SH-SY5Y (cell line): ENCODE measurements at regions not wholly inside any gene's neighbourhood (a gene's known extent, or its start where the extent isn't known, plus 50 kb on each side); places are given as distances from the start of the nearest gene placed in this dataset.

Experiments used
- GATA2 ChIP-seq: IDR thresholded peaks from 2 replicates; pipeline ENCODE4 v1.6.1; 2011; ENCODE audit warnings: mild to moderate bottlenecking, low read depth, low read length
- GATA3 ChIP-seq: IDR thresholded peaks from 2 replicates; pipeline ENCODE4 v1.6.1; 2011; ENCODE audit warnings: low read depth, mild to moderate bottlenecking, low read length, moderate library complexity

DNA sequence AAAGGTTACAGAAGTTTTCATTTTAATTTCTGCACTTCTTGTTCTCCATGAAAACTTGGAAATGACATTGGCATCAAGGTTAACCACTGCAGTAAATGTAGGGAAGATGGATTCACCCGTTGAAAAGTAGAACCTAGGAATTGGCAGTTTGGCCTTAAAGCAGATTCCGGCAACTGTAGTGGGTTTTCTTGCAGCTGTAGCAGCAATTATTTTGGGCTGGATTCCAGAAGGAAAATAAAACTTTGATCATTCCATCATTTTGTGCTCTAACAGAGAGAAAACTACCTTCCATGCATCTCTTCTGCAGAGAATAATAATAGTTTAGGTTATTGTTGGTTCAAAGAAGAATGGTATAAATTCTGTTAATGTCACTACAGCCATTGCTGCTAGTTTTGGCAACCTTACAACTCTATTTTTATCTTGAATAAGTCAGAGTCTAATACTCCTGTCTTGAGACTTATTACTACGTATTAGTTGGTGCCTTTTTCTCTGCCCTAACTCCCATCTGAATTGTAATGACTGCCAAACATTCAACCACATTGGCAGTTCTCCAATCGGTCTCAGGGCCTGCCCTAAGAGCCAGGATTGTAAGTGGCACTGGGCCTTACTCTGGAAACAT lies 178.1 kb upstream of the PIEZO2 start:
- TF ChIP-seq GATA2 (no peak), GATA3 (no peak)

DNA sequence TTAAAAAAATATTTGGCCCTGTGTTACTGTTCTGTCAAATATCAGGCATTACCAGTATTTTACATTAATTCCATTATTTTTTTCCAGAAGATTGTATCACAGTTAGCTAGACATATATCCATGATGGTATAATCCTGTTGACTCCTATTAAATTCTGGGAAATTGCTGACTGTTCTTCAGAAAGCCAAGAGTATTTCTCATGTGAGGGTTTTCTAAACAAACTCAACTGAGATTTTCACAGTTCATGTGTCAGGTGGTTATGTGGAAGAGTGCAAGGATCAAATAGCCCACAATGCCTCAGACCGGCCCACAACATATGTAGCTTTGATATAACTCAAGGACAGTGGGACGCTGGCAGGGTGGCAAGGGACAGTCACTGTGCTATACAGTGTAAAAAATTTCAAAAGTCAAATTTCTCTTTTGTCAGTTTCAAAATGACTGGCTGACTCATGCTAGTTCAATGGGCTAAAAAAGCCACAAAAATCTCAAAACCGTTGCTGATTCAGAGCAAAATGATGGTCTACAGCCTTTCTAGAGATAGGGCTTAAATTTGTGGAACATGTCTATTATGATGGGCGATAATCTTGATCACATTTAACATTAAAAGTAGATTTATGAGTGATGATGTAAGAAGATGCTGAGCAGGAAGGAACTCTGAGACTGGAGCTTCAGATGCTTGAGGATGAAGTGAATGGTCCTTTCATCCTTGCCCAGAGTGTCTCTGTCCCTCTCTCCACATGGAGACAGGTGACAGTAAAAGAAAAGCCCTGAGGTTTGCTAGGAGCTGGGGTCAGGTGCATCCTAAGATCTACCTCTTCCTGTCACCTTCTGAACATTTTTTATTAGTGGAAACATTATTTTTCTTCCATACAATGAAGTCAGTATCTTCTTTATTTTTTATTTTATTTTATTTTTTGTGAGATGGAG lies 175.8 kb upstream of the PIEZO2 start:
- no peak for TF ChIP-seq GATA3

DNA sequence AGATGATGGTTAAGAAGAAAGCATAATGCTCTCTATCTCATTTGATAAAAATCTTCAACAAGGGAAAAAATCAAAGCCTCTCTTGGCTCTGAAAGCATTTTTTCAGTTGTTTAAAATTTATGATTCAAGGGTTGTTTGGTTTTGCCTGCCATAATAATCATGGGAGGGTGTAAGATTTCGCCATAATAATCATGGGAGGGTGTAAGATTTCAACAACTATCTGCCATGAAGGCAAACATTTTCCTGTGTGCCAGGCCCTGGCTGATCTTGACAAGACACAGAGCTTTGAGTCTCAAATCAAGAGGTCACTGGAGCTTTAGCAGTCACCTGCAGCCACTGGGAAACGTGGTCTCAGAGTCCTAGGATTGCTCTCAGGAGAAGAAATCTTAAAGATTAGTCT lies 175.1 kb upstream of the PIEZO2 start:
- TF ChIP-seq GATA3 (no peak), GATA2 (no peak)

DNA sequence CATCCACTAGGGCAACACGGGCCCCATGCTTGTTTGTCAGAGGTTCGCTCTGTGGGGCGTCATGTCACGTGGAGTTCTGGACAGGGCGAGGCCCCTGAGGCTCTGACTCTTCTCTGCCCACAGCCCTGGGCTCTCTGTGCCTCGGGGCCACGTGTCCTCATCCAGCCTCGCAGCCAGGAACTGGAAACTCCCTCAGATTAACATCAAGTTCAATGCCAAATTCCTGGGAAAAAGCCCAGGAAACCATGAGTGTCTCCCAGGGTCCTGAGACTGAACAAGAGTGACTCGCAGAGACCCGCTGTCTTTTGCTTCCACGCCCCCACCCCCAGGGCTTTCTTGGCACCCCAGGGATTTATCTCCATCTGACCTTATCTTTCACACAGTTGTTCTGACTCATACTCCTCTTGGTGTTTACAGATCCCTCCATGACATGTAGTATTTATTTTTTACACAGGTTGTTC lies 174.0 kb upstream of the PIEZO2 start:
- TF ChIP-seq GATA3, result no peak
- no peak for TF ChIP-seq GATA2

DNA sequence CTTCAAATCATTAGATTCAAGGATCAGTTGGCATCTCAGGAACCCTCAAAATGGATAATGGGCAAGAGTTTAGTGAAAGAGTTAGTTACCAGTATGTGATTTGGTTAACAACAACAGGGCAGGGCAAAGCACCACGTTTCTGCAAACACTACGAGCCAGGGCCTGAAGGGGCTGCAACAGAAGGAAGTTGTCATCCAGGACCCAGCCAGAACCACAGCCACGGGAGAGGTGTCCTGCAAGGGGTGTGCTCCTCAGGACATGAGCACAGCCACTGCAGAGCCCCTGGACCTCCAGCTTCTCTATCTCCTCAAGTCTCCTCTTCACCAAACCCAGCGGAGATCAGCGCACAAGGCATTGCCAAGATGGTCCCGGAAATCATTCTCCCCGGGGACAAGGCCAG lies 173.3 kb upstream of the PIEZO2 start:
- TF ChIP-seq GATA2 (no peak), GATA3 (no peak)

DNA sequence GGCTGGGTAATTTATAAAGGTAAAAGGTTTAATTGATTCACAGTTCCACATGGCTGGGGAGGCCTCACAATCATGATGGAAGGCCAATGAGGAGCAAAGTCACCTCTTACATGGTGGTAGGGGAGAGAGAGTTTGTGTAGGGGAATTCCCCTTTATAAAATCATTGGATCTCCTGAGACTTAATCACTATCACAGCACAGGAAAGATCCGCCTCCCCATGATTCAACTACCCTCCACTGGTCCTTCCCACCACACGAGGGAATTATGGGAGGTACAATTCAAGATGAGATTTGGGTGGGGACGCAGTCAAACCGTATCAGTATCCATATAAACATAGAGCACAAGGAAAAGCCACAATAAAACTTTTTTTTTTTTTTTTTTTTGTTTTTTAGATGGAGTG lies 172.6 kb upstream of the PIEZO2 start:
- TF ChIP-seq GATA2, result no peak
- no peak for TF ChIP-seq GATA3

DNA sequence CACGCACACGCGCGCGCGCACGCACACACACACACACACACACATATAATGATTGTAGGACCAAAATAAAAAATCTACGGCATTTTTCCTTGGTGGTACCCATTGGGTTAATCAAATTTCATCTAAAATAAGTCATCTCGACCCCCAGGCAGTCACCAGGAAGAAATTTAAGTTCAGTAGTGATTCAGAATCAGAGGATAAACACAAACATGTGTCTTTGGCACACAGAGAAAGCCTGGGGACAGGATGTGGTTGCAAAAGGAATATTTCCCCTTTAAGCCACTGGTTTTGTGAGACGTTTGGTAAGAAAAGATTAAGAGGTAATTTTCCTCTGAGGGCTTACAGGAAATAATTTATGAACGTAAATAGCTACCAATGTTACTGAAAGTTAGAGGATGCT lies 171.6 kb upstream of the PIEZO2 start:
- TF ChIP-seq GATA2, result no peak
- TF ChIP-seq GATA3, result no peak

DNA sequence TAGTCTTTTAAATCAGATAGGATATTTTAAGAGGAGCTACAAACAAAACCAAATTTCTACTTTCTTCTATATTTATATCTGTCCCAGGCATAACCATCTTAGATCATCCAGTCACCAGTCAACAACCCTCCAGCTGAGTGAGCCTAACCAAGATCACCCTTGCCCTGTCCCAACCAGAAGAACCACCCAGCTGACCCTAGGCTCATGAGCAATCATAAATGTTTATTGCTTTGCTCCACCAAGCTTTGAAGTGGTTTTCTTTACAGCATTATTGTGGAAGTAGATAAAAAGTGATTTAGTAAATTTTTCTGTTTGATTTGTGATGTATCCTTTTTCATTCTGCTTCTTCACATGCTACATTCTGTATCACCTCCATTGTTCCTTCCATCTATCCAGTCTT lies 167.2 kb upstream of the PIEZO2 start:
- TF ChIP-seq GATA2, result no peak
- TF ChIP-seq GATA3, result no peak

DNA sequence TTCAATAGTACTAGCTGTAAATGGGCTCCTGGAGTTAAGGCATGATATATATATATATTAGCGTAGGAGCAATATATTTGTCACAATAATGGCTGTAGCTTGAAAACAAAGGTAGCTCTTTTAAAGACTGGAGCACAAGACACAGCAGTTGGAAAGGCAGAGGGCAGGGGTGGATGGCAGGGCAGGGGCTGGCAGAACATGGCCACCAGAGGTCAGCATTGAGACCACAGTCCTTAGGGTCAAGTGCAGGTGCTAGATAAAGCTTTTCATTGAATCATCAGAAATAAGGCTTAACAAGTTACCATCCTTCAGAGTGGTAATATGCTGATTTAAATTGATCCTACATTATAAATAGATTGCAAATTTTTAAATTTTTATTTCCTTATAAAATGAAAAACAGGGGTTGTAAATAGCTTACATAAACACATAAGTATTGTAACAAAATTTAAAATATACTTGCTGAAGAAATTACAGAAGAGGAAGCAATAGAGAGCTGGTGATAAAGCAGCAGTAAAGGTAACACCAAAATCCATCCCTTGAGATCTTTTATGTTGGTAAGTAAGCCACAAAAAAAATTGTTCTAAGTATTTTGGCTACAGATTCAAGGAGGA lies 161.2 kb upstream of the PIEZO2 start:
- TF ChIP-seq GATA3 (no peak), GATA2 (no peak)

DNA sequence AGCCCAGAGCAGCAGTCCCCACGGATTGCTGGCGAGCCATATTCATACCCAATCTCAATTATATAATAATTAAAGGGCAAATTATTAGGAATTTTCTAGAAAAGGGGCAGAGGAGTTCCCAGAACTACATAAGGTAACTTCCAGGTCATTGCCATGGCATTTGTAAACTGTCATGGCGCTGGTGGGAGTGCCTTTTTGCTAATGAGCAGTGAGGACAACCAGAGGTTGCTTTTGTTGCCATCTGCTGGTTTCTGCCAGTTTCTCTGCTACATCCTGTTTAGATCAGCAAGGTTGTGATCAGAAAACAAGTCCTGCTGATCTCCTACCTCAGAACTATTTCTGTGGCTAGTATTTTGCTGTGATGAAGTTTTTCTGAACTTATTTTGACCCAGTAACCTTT lies 159.8 kb upstream of the PIEZO2 start:
- no peak for TF ChIP-seq GATA3
- no peak for TF ChIP-seq GATA2

DNA sequence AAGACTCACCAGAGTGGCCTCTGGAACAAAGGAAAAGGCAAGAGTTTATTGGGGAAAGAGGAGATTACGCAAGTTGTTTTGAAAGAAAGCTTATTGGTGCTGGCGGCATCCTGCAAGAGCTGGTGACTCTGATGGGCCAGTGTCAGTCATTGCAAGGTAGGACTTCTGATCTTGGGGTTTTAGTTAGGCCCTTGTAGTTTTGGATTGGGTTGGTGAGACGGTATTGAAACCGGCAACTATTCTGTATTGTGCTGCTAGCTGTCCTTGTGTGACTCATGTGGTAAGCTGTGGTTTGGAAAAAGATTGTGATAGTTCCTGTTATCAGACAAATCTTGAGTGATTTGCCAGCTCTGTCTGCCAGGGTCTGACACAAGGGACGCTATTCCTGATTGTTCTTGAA lies 159.1 kb upstream of the PIEZO2 start:
- no peak for TF ChIP-seq GATA3
- no peak for TF ChIP-seq GATA2

DNA sequence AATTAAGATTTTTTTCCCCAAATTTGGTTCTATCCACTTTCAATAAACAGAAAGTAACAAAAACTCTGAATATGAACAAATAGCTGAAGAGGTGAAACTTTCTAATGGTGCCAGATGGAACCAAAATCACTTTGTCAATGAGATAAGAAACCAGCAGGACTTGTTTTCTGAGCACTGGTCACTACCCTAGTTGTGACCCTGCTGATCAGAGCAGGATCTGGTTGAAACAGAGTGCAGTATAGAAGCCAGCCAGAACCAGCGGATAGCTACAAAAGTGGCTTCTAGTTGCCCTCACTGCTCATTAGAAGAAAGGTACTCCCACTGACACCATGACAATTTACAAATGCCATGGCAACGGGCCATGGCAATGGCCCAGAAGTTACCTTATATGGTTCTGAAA lies 158.3 kb upstream of the PIEZO2 start:
- TF ChIP-seq GATA2 (no peak), GATA3 (no peak)

DNA sequence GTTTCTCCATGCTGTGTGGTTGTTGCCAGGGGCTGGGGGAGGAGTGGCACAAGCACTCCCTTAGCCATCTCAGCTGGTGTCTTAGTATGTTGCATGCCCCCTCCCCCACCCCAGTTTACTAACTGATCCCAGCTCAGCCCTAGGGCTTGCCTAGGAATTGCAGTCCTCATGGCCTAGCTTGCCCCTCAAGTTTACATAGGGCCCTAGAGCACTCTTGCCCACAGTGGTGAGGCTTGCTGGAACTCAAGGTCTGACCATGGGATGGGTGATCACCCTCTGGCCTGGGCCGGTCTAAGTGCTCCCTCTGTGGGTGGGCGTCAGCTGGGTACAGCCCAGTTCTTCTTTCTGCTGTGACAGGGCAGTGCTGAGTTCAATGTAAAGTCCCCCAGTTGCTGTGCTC lies 156.1 kb upstream of the PIEZO2 start:
- TF ChIP-seq GATA2 (no peak), GATA3 (no peak)

DNA sequence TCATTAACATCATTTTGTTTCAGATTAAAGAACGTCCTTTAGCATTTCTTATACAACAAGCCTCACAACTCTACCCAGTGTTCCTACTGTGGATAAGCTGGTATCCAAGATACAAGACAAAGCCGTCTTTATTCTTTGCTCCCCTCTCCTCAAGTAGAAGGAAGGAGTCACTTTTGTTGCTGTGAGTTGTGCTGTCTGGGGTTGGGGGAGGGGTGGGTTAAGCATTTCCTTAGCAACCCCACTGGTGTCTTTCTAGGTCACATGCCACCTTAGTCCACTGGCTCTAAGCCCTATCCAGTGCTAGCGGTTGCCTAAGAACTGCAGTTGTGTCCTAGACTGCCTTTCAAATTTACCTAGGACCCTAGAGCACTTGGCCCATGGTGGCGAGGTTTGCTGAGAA lies 155.6 kb upstream of the PIEZO2 start:
- no peak for TF ChIP-seq GATA2
- no peak for TF ChIP-seq GATA3

DNA sequence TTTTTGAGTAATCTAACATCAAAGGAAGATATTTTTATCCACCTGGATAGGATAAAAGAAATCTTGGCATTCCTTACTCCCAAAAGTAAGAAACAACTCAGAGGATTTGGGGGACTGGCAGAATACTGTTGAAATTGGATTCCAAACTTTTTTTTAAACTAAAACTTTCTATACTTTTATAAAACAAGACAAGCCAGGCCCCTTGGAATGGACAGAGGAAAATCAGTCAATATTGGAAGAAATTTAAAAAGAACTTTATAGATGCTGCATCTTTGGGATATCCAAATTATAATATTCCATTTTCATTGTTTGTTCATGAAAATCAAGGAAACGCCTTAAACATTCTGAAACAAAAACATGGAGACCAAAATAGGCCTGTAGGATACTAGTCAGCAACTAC lies 147.6 kb upstream of the PIEZO2 start:
- TF ChIP-seq GATA3, result no peak
- no peak for TF ChIP-seq GATA2

DNA sequence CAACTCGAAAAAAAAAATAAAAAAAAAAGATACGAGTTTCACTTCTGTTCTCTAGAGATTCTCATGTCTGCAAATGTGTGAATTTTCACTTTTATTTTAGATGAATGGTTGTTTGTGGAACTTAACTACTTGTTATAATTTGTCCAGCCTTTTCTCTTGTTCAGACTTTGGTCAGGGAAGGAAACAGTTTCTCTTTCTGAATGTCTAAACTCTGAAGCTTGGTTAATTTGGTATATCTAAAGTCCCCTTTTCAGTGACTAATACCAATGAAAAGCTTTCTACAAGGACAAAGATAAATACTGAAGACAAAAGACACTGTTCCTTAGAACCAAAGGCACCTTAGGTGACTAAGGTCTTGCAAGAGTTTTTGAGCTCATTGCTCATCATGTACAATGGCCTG lies 144.4 kb upstream of the PIEZO2 start:
- no peak for TF ChIP-seq GATA2
- no peak for TF ChIP-seq GATA3
